GM18907 (cell line): ENCODE measurements at regions not wholly inside any gene's neighbourhood (a gene's known extent, or its start where the extent isn't known, plus 50 kb on each side); places are given as distances from the start of the nearest gene placed in this dataset.
A peak's percentile ranks its signal among the peaks of the same experiment; 100 is the strongest.
"Not testable (repeated sequence)": the region's sequence is repeated elsewhere in the genome, so short reads cannot be mapped to it uniquely, and the experiment has no call there.

Source experiments
- ATAC-seq: cut with Tn5 transposase; IDR thresholded peaks from one replicate; pipeline ENCODE4 v1.9.1; 2021; ENCODE audit warnings: mild to moderate bottlenecking, moderate library complexity; ENCODE audit not compliant: unreplicated experiment

- ATAC-seq, result no peak
Observed at GRCh38 chr5:116747881-116748280, 173.3 kb upstream of the SEMA6A start.

GRCh38 chr5:116746668-116747067 is 172.0 kb upstream of the SEMA6A start:
- no peak for ATAC-seq

DNA sequence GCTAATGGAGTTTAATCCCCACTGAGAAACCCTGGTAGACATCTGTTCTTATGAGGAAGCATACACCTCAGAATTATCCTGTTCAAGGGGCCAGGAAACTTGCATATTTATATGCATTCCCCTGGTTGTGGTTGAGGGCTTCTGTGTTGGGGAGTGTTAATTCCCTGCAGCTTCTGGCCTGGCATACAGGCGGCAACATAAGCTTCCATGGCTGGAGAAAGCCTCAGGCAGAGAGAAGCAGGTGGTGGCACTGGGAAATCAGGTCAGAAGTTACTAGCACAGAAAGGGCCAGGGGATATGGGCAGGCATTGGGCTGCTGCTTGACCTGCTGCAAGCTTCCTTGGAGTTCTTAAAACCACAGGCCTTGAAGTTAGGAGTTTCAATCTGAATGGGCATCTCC is 166.1 kb upstream of the SEMA6A start:
- no peak for ATAC-seq

GRCh38 chr5:116739571-116739970 is 164.9 kb upstream of the SEMA6A start:
- ATAC-seq, result no peak

DNA sequence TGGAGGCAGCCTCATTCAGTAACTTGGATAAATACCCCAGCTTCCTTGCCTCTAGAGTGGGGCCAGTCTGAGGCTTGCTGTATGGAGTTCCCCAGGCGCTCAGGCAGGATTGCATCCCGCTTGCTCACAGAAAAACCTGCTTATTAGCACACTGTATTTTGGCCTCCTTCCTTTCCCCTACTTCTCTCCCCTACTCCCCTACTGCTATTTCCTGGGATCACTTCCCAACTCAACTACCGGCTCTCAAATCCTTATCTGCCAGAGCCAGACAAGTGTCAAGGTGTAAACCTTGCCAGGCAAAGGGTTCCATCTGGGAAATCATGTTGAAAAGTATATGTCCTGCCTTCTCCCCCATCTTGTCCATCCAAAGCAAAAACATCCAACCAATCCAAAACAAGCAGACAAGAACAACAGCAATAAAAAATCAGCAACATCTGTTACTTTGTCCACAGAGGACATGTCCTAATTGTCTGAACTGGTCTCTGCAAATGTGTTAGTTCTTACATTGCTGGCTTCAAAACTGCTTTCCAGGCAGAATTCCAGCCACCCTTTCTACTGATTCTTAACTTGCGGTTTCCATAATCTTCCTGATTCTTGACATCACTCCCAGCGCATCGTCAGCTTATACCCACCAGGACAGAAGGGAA is 164.1 kb upstream of the SEMA6A start:
- ATAC-seq, result no peak

GRCh38 chr5:116738239-116738614 is 163.6 kb upstream of the SEMA6A start:
- no peak for ATAC-seq

DNA sequence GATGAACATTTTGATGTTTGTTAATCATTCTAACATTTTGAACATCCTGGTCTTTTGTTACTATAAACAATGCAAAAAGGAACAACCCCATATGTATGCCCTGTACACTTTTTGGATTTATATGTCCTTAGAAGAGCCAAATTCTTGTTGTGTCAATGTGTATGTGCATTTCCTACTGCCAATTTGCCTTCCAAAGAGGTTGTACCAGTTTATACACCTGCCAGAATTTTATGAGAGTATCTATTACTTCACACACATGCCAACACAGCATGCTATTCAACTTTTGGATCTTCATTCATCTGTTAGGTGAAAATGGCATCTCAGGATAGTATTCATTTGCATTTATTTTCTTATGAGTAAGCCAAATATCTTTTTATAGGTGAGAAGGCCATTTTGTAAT is 162.0 kb upstream of the SEMA6A start:
- no peak for ATAC-seq

GRCh38 chr5:116733991-116734975 is 159.7 kb upstream of the SEMA6A start:
- no peak for ATAC-seq

DNA sequence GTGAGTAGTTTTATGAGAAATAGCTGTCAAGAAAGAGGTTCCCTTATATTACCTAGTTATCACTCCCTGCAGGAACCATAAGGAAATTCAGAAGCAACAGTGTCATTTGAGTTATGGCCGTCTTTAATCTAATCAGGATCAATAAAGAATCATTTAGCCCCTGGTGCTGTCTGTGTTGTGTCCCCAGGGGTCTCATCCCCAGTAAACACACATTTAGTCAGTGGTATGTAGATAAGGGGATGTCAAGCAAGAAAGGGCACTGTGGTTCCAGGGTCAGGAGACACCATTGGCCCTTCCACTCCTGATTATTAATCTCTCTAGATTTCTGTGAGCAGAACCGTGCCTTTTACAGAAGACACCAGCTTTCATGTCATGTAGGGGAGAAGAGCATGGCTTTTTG is 158.0 kb upstream of the SEMA6A start:
- no peak for ATAC-seq

- no peak for ATAC-seq
Observed at GRCh38 chr5:116731432-116731831, 156.8 kb upstream of the SEMA6A start.

DNA sequence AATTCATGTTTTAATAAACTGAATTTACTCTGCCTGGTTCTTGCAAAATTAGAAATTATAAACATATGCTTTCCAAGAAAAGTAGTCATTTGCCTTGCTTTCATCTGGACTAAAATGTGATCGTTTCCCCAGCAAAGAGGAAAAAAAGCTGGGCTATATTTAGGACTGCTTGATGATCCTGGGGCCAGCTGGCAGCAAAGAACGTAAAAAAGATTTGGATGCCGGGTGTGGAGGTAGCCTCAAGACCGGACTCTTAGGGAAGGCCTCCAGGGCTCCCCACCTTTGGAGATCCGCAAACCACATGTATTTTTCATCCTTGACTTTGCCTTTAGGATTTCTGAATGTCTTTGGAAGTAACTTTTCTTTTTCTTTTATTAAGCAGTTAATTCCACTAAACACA is 156.1 kb upstream of the SEMA6A start:
- no peak for ATAC-seq

- no peak for ATAC-seq
Observed at GRCh38 chr5:116730185-116730584, 155.6 kb upstream of the SEMA6A start.

DNA sequence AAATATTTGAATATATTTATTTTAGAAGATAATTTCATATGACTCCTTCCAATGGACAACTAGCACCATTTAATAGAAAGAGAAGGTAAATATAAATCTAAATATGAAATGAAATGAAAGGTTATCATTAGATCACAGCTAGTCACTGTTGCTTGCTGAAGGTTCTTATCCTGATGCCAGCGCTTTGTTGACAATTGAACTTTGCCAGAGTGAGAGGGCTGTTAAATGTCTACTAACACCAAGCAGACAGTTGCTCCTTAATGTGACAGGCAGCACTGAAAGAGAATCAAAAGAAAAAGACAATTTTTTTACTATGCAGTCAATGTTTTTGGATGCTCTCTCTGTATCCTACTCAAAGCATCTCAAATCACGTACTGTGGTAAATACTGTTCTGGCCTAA is 152.6 kb upstream of the SEMA6A start:
- no peak for ATAC-seq

GRCh38 chr5:116726180-116726579 is 151.6 kb upstream of the SEMA6A start:
- not testable (repeated sequence) for ATAC-seq

DNA sequence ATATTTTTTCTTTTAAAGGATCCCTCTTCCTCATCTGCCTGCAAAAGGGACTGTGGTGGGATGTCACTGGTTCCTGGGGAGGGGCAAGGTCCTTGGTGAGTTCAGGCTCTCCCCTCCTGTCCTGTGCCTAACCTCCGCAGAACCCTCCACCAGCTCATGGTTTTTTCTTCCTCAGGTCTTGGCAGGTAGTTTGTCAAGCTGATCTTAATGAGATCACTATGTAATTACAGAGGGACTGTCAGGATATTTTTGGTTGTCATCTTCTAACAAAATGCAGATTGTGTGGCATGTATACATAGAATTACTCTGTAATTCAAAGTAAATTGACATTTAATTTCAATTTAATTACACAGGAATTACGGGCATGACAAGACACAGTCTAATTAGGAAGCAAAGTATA is 150.3 kb upstream of the SEMA6A start:
- ATAC-seq, result no peak

DNA sequence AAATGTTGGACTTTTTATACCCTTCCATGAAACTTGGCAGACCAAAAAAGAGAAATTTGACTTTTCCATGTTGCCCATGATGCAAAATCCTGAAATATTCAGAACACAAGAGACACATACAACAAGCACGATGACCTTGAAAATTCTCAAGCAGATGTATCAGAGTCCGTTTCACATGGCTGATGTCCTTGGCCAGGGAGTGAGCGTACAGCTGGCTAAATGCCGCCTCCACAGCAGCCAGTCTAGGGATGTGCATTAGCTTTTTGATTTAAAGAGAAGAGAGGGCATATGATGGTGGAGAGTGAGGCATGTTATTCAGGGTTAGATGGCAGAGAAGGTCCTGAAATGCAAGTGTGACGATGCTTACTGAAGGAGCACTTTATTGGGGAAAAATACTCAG is 148.0 kb upstream of the SEMA6A start:
- no peak for ATAC-seq

DNA sequence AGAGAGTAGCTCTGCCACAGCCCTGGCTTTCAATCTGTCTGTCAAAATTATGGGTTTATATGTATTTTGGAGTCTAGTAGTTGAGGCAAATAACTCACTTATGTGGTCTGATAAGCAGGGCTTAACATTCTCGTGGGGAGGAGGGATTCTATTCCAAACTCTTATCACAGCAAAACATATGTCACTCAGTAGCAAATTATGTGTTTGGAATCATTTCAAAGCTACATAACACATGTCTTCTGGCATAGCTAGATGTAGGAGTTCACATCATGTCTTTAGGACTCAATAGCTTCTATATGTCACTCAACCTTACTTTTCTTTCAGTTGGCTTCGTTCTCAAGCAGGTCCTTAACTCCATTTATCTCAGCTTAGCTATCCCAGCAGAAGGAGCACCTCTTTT is 144.5 kb upstream of the SEMA6A start:
- ATAC-seq, result no peak

- ATAC-seq, result no peak
Observed at GRCh38 chr5:116718317-116718716, 143.7 kb upstream of the SEMA6A start.

DNA sequence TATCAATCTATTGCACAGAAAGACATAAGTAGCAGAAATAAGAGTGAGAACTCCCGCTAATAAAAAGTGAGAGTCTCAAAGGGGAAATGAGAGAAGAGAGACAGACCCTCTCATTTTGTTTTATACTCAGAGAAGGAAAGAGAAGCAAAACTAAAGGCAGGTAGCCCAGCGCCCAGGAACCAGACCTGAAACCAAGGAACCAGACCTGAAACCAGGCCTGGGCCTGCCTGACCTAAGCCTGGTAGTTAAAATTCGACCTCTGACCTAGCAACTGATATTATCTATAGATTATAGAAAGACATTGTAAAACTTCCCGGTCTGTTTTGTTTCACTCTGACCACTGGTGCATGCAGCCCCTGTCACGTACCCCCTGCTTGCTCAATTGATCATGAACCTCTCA is 134.5 kb upstream of the SEMA6A start:
- ATAC-seq, result peak; percentile 40

- not testable (repeated sequence) for ATAC-seq
Observed at GRCh38 chr5:116705121-116705519, 130.5 kb upstream of the SEMA6A start.

GRCh38 chr5:116703941-116704340 is 129.3 kb upstream of the SEMA6A start:
- ATAC-seq, result no peak

GRCh38 chr5:116703328-116703727 is 128.7 kb upstream of the SEMA6A start:
- ATAC-seq, result no peak
